Nephron (organoid): ENCODE measurements at regions not wholly inside any gene's neighbourhood (a gene's known extent, or its start where the extent isn't known, plus 50 kb on each side); places are given as distances from the start of the nearest gene placed in this dataset.
A peak's percentile ranks its signal among the peaks of the same experiment; 100 is the strongest.

ENCODE experiments used
- H3K27ac Mint-ChIP-seq, 3 experiments: 2 replicates each; pipeline ENCODE4 v1.8.0; 2020; ENCODE audit warnings: mixed read lengths in 3 of 3, mild to moderate bottlenecking in 2 of 3, moderate library complexity in 1 of 3
- H3K27me3 Mint-ChIP-seq: 2 replicates; pipeline ENCODE4 v1.8.0; 2021; ENCODE audit warnings: low read depth, mild to moderate bottlenecking, moderate library complexity, mixed read lengths
- H3K36me3 Mint-ChIP-seq: 2 replicates; pipeline ENCODE4 v1.8.0; 2020; ENCODE audit warnings: low read depth, mixed read lengths
- H3K4me1 Mint-ChIP-seq: 2 replicates; pipeline ENCODE4 v1.8.0; 2020; ENCODE audit warnings: mixed read lengths
- H3K4me3 Mint-ChIP-seq, 3 experiments: 2 replicates each; pipeline ENCODE4 v1.8.0; 2020; ENCODE audit warnings: mild to moderate bottlenecking in 3 of 3, mixed read lengths in 3 of 3, moderate library complexity in 2 of 3
- H3K9me3 Mint-ChIP-seq: 2 replicates; pipeline ENCODE4 v1.8.0; 2020; ENCODE audit warnings: mixed read lengths
- TF ChIP-seq, protein P1 (sequence below), 3 experiments: fragments of 200-600 bp; sonication (generic); IDR thresholded peaks; one replicate each; pipeline ENCODE4 v1.5.0; 2021; ENCODE audit warnings: antibody characterized with exemption in 3 of 3; ENCODE audit not compliant: unreplicated experiment in 3 of 3

- TF ChIP-seq, protein P1, sequence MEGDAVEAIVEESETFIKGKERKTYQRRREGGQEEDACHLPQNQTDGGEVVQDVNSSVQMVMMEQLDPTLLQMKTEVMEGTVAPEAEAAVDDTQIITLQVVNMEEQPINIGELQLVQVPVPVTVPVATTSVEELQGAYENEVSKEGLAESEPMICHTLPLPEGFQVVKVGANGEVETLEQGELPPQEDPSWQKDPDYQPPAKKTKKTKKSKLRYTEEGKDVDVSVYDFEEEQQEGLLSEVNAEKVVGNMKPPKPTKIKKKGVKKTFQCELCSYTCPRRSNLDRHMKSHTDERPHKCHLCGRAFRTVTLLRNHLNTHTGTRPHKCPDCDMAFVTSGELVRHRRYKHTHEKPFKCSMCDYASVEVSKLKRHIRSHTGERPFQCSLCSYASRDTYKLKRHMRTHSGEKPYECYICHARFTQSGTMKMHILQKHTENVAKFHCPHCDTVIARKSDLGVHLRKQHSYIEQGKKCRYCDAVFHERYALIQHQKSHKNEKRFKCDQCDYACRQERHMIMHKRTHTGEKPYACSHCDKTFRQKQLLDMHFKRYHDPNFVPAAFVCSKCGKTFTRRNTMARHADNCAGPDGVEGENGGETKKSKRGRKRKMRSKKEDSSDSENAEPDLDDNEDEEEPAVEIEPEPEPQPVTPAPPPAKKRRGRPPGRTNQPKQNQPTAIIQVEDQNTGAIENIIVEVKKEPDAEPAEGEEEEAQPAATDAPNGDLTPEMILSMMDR (IDR thresholded peaks at IDR 0.05; ENCODE audit: unreplicated experiment in 3 of 3): no peak
- Mint-ChIP-seq H3K9me3 (no peaks in the 10 kb centered on the region), H3K27me3 (no peaks in the 10 kb centered on the region), H3K4me3 (no peak overlapping the region), H3K27ac (no peak overlapping the region), H3K4me1 (peaks cover 9% of the 10 kb centered on the region), H3K36me3 (no peaks in the 10 kb centered on the region)
Observed at GRCh38 chr2:56013475-56013874, 89.9 kb upstream of the EFEMP1 start.

- Mint-ChIP-seq H3K27ac (peak overlapping the region in 1 of 3 experiments; percentile 28), H3K27me3 (no peaks in the 10 kb centered on the region), H3K4me1 (peaks cover 9% of the 10 kb centered on the region), H3K36me3 (no peaks in the 10 kb centered on the region), H3K9me3 (no peaks in the 10 kb centered on the region), H3K4me3 (no peak overlapping the region)
- TF ChIP-seq, protein P1 (IDR thresholded peaks at IDR 0.05; ENCODE audit: unreplicated experiment in 3 of 3): no peak
Observed at GRCh38 chr2:56014046-56014730, 90.6 kb upstream of the EFEMP1 start.

- H3K9me3 Mint-ChIP-seq: no peaks in the 10 kb centered on the region
- no peaks in the 10 kb centered on the region for H3K36me3 Mint-ChIP-seq
- H3K4me1 Mint-ChIP-seq: peaks cover 9% of the 10 kb centered on the region
- no peaks in the 10 kb centered on the region for H3K27me3 Mint-ChIP-seq
- TF ChIP-seq, protein P1 (IDR thresholded peaks at IDR 0.05; ENCODE audit: unreplicated experiment in 3 of 3): no peak
- no peak overlapping the region for H3K4me3 Mint-ChIP-seq
- H3K27ac Mint-ChIP-seq: peak overlapping the region; percentile 3 to 20 (median 5)
Observed at GRCh38 chr2:56015711-56016115, 92.1 kb upstream of the EFEMP1 start.

DNA sequence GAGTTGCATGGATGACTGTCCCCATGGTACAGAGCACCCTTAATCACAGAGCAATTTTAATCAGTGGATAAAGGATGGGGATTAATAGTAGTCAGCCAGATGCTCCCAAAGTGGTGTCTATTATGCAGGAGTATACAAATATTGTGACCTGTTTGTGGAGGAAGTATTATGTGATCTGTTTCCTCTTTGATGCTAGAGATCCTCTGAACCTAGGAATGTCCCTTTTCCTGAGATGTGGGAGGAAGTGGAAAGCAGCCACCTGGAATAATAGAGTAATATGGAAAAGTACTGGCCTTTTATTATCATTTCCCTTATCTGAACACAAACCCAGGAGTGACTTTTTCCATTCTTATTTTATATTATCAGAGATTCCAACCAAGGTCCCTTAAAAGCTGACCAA lies 94.2 kb upstream of the EFEMP1 start:
- Mint-ChIP-seq H3K9me3 (no peaks in the 10 kb centered on the region), H3K4me1 (peaks cover 5% of the 10 kb centered on the region), H3K27ac (no peak overlapping the region), H3K4me3 (no peak overlapping the region), H3K36me3 (no peaks in the 10 kb centered on the region), H3K27me3 (no peaks in the 10 kb centered on the region)
- TF ChIP-seq, protein P1 (IDR thresholded peaks at IDR 0.05; ENCODE audit: unreplicated experiment in 3 of 3): no peak

- H3K9me3 Mint-ChIP-seq: no peaks in the 10 kb centered on the region
- H3K36me3 Mint-ChIP-seq: no peaks in the 10 kb centered on the region
- no peaks in the 10 kb centered on the region for H3K27me3 Mint-ChIP-seq
- H3K27ac Mint-ChIP-seq: no peak overlapping the region
- TF ChIP-seq, protein P1 (IDR thresholded peaks at IDR 0.05; ENCODE audit: unreplicated experiment in 3 of 3): no peak
- H3K4me1 Mint-ChIP-seq: peaks cover 5% of the 10 kb centered on the region
- H3K4me3 Mint-ChIP-seq: no peak overlapping the region
Observed at GRCh38 chr2:56018267-56018666, 94.7 kb upstream of the EFEMP1 start.

DNA sequence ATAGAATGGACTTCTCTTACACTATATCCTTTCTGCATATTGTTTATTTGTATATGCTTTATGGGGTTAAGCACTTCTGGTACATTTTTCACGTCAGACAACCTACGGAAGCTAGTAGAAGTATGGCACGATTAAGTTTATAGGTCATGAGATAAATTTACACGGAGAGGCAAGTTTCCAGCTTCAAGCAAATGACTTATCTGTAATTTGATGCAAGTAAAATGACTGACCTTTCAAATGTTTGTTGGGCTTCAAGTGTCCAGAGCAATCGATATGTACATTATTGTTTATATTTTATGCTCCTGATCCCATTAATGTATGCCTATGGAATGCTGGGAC lies 97.5 kb upstream of the EFEMP1 start:
- Mint-ChIP-seq H3K9me3 (no peaks in the 10 kb centered on the region), H3K27me3 (no peaks in the 10 kb centered on the region), H3K4me1 (no peaks in the 10 kb centered on the region), H3K27ac (no peak overlapping the region), H3K36me3 (no peaks in the 10 kb centered on the region), H3K4me3 (no peak overlapping the region)
- TF ChIP-seq, protein P1 (IDR thresholded peaks at IDR 0.05; ENCODE audit: unreplicated experiment in 3 of 3): no peak
